HCT116 (cell line): ENCODE measurements at regions not wholly inside any gene's neighbourhood (a gene's known extent, or its start where the extent isn't known, plus 50 kb on each side); places are given as distances from the start of the nearest gene placed in this dataset.

Experiments used
- ATAC-seq: fragments of 200-7000 bp; cut with Tn5 transposase; 2 replicates; pipeline ENCODE4 v1.9.1; 2020; ENCODE audit warnings: mild to moderate bottlenecking, moderate library complexity
- BruUV-seq: library from RNA; stranded (reverse); fragments of 400-500 nt; replicated peaks from 2 replicates; lab custom pipeline; 2021; lab: Mats Ljungman, UMichigan
- CTCF ChIA-PET: fragments of 300-600 bp; sonication (Branson Sonifier 250); formaldehyde crosslinking; loops from one replicate; lab custom pipeline; 2021; ENCODE audit warnings: antibody characterized with exemption; lab: Charles Lee
- POLR2A ChIA-PET: fragments of 300-600, 350-600 bp; sonication (Branson Sonifier 250); formaldehyde crosslinking; loops from one replicate; lab custom pipeline; 2021; ENCODE audit warnings: antibody characterized with exemption; lab: Charles Lee
- RAD21 ChIA-PET, 2 experiments: fragments of 300-600 bp; sonication (Branson Sonifier 250); formaldehyde crosslinking; loops; one replicate each; lab custom pipeline; 2023; ENCODE audit warnings: low total read pairs in 2 of 2; ENCODE audit not compliant: uncharacterized antibody in 2 of 2, unreplicated experiment in 2 of 2, low non-redundant PET in 1 of 2; lab: Charles Lee
- DNase-seq: peaks from one replicate; pipeline ENCODE4 v3.0.0-alpha.2; 2010; ENCODE audit warnings: low read depth, low spot score
- H2AFZ ChIP-seq: fragments of 200-600 bp; shearing (Covaris generic), sonication (generic); 2 replicates; pipeline ENCODE4 v1.6.1; 2017; ENCODE audit warnings: low read depth, mixed run types, mixed read lengths, antibody characterized with exemption, low read length; ENCODE audit not compliant: poor library complexity, severe bottlenecking
- H3K27ac ChIP-seq: 2 replicates; pipeline ENCODE4 v1.5.1; 2012; ENCODE audit warnings: low read depth, low read length
- H3K27me3 ChIP-seq: fragments of 200-600 bp; sonication (generic); 2 replicates; pipeline ENCODE4 v1.6.1; 2016; ENCODE audit warnings: mixed run types, low read length, mixed read lengths; ENCODE audit not compliant: insufficient read depth
- H3K36me3 ChIP-seq, 2 experiments: fragments of 200-500 bp in 1 of 2; fragments of 200-600 bp in 1 of 2; sonication (Bioruptor generic) in 1 of 2; sonication (generic) in 1 of 2; 2 replicates each; pipeline versions ENCODE4 v1.5.1 to v1.6.1; 2014 to 2016; ENCODE audit warnings: low read length in 2 of 2, inconsistent platforms in 1 of 2, mixed read lengths in 1 of 2, mixed run types in 1 of 2; ENCODE audit not compliant: insufficient read depth in 2 of 2, control insufficient read depth in 1 of 2
- H3K4me1 ChIP-seq, 2 experiments: fragments of 200-600 bp in 1 of 2; sonication (generic) in 1 of 2; 2 replicates each; pipeline versions ENCODE4 v1.5.1 to v1.6.1; 2012 to 2017; ENCODE audit warnings: low read length in 2 of 2, inconsistent platforms in 1 of 2, mild to moderate bottlenecking in 1 of 2, mixed read lengths in 1 of 2, mixed run types in 1 of 2, moderate library complexity in 1 of 2; ENCODE audit not compliant: insufficient read depth in 2 of 2, control insufficient read depth in 1 of 2
- H3K4me2 ChIP-seq: fragments of 200-600 bp; sonication (generic); 2 replicates; pipeline ENCODE4 v1.6.1; 2017; ENCODE audit warnings: mixed run types, low read length, mixed read lengths
- H3K4me3 ChIP-seq, 2 experiments: fragments of 200-600 bp in 1 of 2; sonication (generic) in 1 of 2; replicated peaks in 1 of 2; 2 replicates each; pipeline ENCODE4 v1.5.1; 2011 to 2016; ENCODE audit warnings: low read length in 2 of 2, control low read depth in 1 of 2, low read depth in 1 of 2, mild to moderate bottlenecking in 1 of 2, mixed read lengths in 1 of 2, mixed run types in 1 of 2
- H3K79me2 ChIP-seq: fragments of 200-600 bp; sonication (generic); 2 replicates; pipeline ENCODE4 v1.6.1; 2017; ENCODE audit warnings: mild to moderate bottlenecking, mixed run types, low read length, moderate library complexity, mixed read lengths; ENCODE audit not compliant: insufficient read depth
- H3K9ac ChIP-seq: fragments of 200-600 bp; sonication (generic); 2 replicates; pipeline ENCODE4 v1.6.1; 2016; ENCODE audit warnings: low read length, mixed read lengths
- H3K9me2 ChIP-seq: fragments of 200-600 bp; sonication (generic), shearing (Covaris generic); 2 replicates; pipeline ENCODE4 v1.6.1; 2017; ENCODE audit warnings: mixed run types, mild to moderate bottlenecking, moderate library complexity; ENCODE audit not compliant: insufficient read depth
- H3K9me3 ChIP-seq, 2 experiments: fragments of 200-500 bp in 1 of 2; fragments of 200-600 bp in 1 of 2; sonication (Bioruptor generic) in 1 of 2; sonication (generic) in 1 of 2; 2 replicates each; pipeline ENCODE4 v1.6.1; 2014 to 2017; ENCODE audit warnings: low read length in 2 of 2, mixed read lengths in 2 of 2, inconsistent platforms in 1 of 2, low read depth in 1 of 2, mild to moderate bottlenecking in 1 of 2, mixed run types in 1 of 2, moderate library complexity in 1 of 2; ENCODE audit not compliant: control insufficient read depth in 1 of 2, insufficient read depth in 1 of 2
- H4K20me1 ChIP-seq: fragments of 200-600 bp; sonication (generic), shearing (Covaris generic); 2 replicates; pipeline ENCODE4 v1.6.1; 2017; ENCODE audit warnings: mixed run types, mild to moderate bottlenecking, moderate library complexity; ENCODE audit not compliant: insufficient read depth
- CEBPB ChIP-seq: IDR thresholded peaks from 2 replicates; pipeline ENCODE4 v1.6.1; 2012; ENCODE audit warnings: low read depth
- EZH2 ChIP-seq: fragments of 200-600 bp; sonication (generic); IDR thresholded peaks from 2 replicates; pipeline ENCODE4 v1.6.1; 2017; ENCODE audit warnings: antibody characterized with exemption, mixed run types
- JUND ChIP-seq: IDR thresholded peaks from 2 replicates; pipeline ENCODE4 v1.6.1; 2012
- POLR2A ChIP-seq: IDR thresholded peaks from 2 replicates; pipeline ENCODE4 v1.7.0; 2011; ENCODE audit warnings: borderline replicate concordance; ENCODE audit not compliant: insufficient read depth, insufficient read length; ENCODE audit errors: extremely low read depth
- SIN3A ChIP-seq: IDR thresholded peaks from 2 replicates; pipeline ENCODE4 v1.6.1; 2012; ENCODE audit warnings: low read depth
- ZFX ChIP-seq: fragments of 450-650 bp; IDR thresholded peaks from 2 replicates; pipeline ENCODE4 v1.6.1; 2017
- intact Hi-C: fragments of 100-400 bp; cut with micrococcal nuclease; formaldehyde crosslinking; loops from 2 replicates; pipeline ENCODE4 v1.10.0; 2022
- TF ChIP-seq, protein P1 (sequence below): IDR thresholded peaks from 2 replicates; pipeline ENCODE4 v1.6.1; 2011; ENCODE audit warnings: mild to moderate bottlenecking, low read length, moderate library complexity; ENCODE audit not compliant: insufficient replicate concordance; ENCODE audit errors: extremely low read depth
- TF ChIP-seq, protein P2 (sequence below): IDR thresholded peaks from 2 replicates; pipeline ENCODE4 v1.6.1; 2012

DNA sequence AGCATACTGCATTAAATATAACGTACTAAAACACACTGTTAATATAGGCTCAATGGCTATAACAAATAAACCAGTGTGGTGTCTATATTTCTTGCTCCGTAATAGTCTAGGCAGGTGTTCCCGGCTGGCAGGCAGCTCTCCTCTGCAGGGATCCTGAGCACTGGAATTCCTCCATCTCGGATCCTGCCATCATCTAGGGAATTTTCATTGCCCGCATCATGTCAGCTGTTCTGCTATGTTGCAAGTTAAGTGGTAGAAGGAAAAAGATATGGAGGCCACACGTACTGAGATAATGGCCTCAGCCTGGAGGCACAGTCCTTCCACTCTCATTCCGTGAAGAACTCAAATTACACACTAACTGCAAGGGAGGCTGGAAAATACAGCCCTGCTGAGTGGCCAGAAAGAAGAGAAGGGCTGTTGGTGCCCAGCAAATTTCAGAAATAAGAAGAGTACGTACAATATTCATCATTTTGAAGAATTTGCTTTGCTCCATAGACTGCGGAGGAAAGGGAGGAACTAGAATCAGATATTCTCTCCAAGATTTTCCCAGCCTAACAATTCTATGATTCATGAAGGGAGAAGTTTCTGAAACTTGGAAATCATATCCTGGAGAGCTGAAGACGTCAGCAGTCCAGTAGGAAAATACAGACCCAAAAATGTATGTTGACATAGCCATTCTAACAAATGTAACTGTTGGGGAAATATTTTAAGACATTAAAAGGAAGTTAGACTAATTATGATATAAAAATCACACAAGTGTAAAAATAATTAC, 263.3 kb downstream of the MRPL39 start:
- Histone ChIP-seq H3K27me3 (no peaks in the 10 kb centered on the region), H3K4me1 (no peaks in the 10 kb centered on the region), H3K36me3 (no peaks in the 10 kb centered on the region), H3K4me2 (no peak overlapping the region), H3K79me2 (no peaks in the 10 kb centered on the region), H3K4me3 (no peak overlapping the region), H3K27ac (no peak overlapping the region), H4K20me1 (no peaks in the 10 kb centered on the region), H3K9me3 (peaks cover 4 to 30% of the 10 kb centered on the region in 2 experiments; a peak in 2 of 4 replicates), H3K9ac (no peak overlapping the region), H2AFZ (no peak overlapping the region), H3K9me2 (no peaks in the 10 kb centered on the region)
- POLR2A ChIA-PET: no interaction called here
- BruUV-seq: no TSS peak
- TF ChIP-seq ZFX (no peak), JUND (no peak), POLR2A (no peak), SIN3A (no peak)
- TF ChIP-seq, protein P1, sequence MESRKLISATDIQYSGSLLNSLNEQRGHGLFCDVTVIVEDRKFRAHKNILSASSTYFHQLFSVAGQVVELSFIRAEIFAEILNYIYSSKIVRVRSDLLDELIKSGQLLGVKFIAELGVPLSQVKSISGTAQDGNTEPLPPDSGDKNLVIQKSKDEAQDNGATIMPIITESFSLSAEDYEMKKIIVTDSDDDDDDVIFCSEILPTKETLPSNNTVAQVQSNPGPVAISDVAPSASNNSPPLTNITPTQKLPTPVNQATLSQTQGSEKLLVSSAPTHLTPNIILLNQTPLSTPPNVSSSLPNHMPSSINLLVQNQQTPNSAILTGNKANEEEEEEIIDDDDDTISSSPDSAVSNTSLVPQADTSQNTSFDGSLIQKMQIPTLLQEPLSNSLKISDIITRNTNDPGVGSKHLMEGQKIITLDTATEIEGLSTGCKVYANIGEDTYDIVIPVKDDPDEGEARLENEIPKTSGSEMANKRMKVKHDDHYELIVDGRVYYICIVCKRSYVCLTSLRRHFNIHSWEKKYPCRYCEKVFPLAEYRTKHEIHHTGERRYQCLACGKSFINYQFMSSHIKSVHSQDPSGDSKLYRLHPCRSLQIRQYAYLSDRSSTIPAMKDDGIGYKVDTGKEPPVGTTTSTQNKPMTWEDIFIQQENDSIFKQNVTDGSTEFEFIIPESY: no peak
- no peak for ATAC-seq
- RAD21 ChIA-PET: no interaction called here
- intact Hi-C loops: no loop called here
- no peak for DNase-seq
- CTCF ChIA-PET: no interaction called here

DNA sequence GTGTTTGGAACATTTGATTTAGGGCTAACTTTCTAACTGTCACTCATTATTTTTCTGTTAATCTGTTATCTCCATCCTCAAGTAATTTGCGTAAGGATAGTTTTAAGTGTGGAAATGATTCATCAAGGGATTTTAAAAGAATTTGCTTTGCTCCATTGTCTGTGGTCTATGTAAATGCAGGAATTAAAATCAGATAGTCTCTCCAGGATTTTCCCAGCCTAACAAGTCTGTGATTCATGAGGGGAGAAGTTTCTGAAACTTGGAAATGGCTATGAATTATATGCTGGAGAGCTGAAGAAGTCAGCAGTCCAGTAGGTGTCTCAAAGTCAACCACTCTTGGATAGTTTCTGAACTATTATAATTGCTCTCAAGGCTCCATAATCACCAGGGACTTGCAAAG, 264.5 kb downstream of the MRPL39 start:
- intact Hi-C loops: no loop called here
- RAD21 ChIA-PET: no interaction called here

More for the DNA sequence above, 264.5 kb downstream of the MRPL39 start:
- TF ChIP-seq EZH2 (no peak), CEBPB (no peak)
- TF ChIP-seq, protein P1: no peak
- TF ChIP-seq, protein P2, sequence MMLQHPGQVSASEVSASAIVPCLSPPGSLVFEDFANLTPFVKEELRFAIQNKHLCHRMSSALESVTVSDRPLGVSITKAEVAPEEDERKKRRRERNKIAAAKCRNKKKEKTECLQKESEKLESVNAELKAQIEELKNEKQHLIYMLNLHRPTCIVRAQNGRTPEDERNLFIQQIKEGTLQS: no peak
- Histone ChIP-seq H3K4me3 (no peak overlapping the region), H3K4me1 (no peaks in the 10 kb centered on the region), H3K9me2 (no peaks in the 10 kb centered on the region), H3K27me3 (no peaks in the 10 kb centered on the region), H4K20me1 (no peaks in the 10 kb centered on the region), H2AFZ (no peak overlapping the region), H3K27ac (no peak overlapping the region), H3K36me3 (no peaks in the 10 kb centered on the region), H3K4me2 (no peak overlapping the region), H3K9me3 (peaks cover 4 to 30% of the 10 kb centered on the region in 2 experiments; a peak in 2 of 4 replicates), H3K79me2 (no peaks in the 10 kb centered on the region), H3K9ac (no peak overlapping the region)
- no TSS peak for BruUV-seq
- ChIA-PET POLR2A (no interaction called here), CTCF (no interaction called here)
- ATAC-seq: no peak
- no peak for DNase-seq
